SK-N-DZ (cell line): ENCODE measurements at regions not wholly inside any gene's neighbourhood (a gene's known extent, or its start where the extent isn't known, plus 50 kb on each side); places are given as distances from the start of the nearest gene placed in this dataset.
A peak's percentile ranks its signal among the peaks of the same experiment; 100 is the strongest.
"Not testable (repeated sequence)": the region's sequence is repeated elsewhere in the genome, so short reads cannot be mapped to it uniquely, and the experiment has no call there.

Source experiments
- DNase-seq: peaks from one replicate; pipeline ENCODE4 v3.0.0-alpha.2; 2015; ENCODE audit warnings: low spot score

GRCh38 chr6:816510-817084, 123.7 kb upstream of the EXOC2 start:
- DNase-seq, result no peak

GRCh38 chr6:815348-815738, 122.4 kb upstream of the EXOC2 start:
- no peak for DNase-seq

GRCh38 chr6:814378-815347, 121.7 kb upstream of the EXOC2 start:
- DNase-seq, result no peak

GRCh38 chr6:811831-812230, 118.9 kb upstream of the EXOC2 start:
- no peak for DNase-seq

- no peak for DNase-seq
Measured at GRCh38 chr6:811191-811590, 118.3 kb upstream of the EXOC2 start.

- no peak for DNase-seq
Measured at GRCh38 chr6:804771-805170, 111.8 kb upstream of the EXOC2 start.

- no peak for DNase-seq
Measured at GRCh38 chr6:804317-804716, 111.4 kb upstream of the EXOC2 start.

- no peak for DNase-seq
Measured at GRCh38 chr6:803191-803977, 110.4 kb upstream of the EXOC2 start.

- no peak for DNase-seq
Measured at GRCh38 chr6:802701-803100, 109.8 kb upstream of the EXOC2 start.

GRCh38 chr6:802223-802622, 109.3 kb upstream of the EXOC2 start:
- not testable (repeated sequence) for DNase-seq

GRCh38 chr6:799769-800168, 106.8 kb upstream of the EXOC2 start:
- no peak for DNase-seq

- peak; percentile 23 for DNase-seq
Measured at GRCh38 chr6:797479-798077, 104.6 kb upstream of the EXOC2 start.

- no peak for DNase-seq
Measured at GRCh38 chr6:795046-795685, 102.2 kb upstream of the EXOC2 start.

- no peak for DNase-seq
Measured at GRCh38 chr6:793261-793660, 100.3 kb upstream of the EXOC2 start.

- DNase-seq, result no peak
Measured at GRCh38 chr6:792662-793061, 99.7 kb upstream of the EXOC2 start.

- DNase-seq, result no peak
Measured at GRCh38 chr6:788058-788457, 95.1 kb upstream of the EXOC2 start.

- no peak for DNase-seq
Measured at GRCh38 chr6:786946-787763, 94.2 kb upstream of the EXOC2 start.

GRCh38 chr6:783966-784735, 91.2 kb upstream of the EXOC2 start:
- DNase-seq, result no peak

- DNase-seq, result no peak
Measured at GRCh38 chr6:782141-782540, 89.2 kb upstream of the EXOC2 start.
